HepG2 (cell line): ENCODE measurements at regions not wholly inside any gene's neighbourhood (a gene's known extent, or its start where the extent isn't known, plus 50 kb on each side); places are given as distances from the start of the nearest gene placed in this dataset.
A peak's percentile ranks its signal among the peaks of the same experiment; 100 is the strongest.

Experiments used
- ATAC-seq: fragments of 200-7000 bp; cut with Tn5 transposase; 3 replicates; pipeline ENCODE4 v1.9.1; 2020; ENCODE audit warnings: mild to moderate bottlenecking, moderate library complexity
- BruUV-seq: library from RNA; stranded (reverse); fragments of 400-500 nt; replicated peaks from 2 replicates; lab custom pipeline; 2021; lab: Mats Ljungman, UMichigan
- CTCF ChIA-PET: fragments of 300-600 bp; formaldehyde crosslinking; extraction: SDS; loops from one replicate; lab custom pipeline; 2021; ENCODE audit warnings: low total read pairs, inconsistent platforms, low intra/inter-chr PET ratio; lab: Yijun Ruan, JAX
- POLR2A ChIA-PET: fragments of 350-600 bp; sonication (Branson Sonifier 250); formaldehyde crosslinking; loops from one replicate; lab custom pipeline; 2020; ENCODE audit warnings: antibody characterized with exemption, inconsistent platforms; lab: Yijun Ruan, JAX
- DNase-seq: peaks from one replicate; pipeline ENCODE4 v3.0.0-alpha.2; 2015; ENCODE audit warnings: low spot score
- FAIRE-seq: peaks from 3 replicates; lab custom pipeline; 2011; peaks lifted over from hg19 to GRCh38; lab: Jason Lieb, UNC
- H2AFZ ChIP-seq: one replicate; pipeline ENCODE4 v1.6.1; 2011; ENCODE audit warnings: low read length, inconsistent platforms
- H3K27ac ChIP-seq: fragments of 300-600 bp; 3 replicates; pipeline ENCODE4 v1.8.0; 2011; ENCODE audit warnings: mixed run types, mild to moderate bottlenecking, mixed read lengths, low read length, inconsistent platforms; ENCODE audit not compliant: insufficient read depth; ENCODE audit errors: extremely low read length
- H3K27me3 ChIP-seq, 2 experiments: fragments of 200-600 bp in 1 of 2; 2 replicates in 1 of 2; 3 replicates in 1 of 2; pipeline versions ENCODE4 v1.6.0 to v1.8.0; 2011; ENCODE audit warnings: low read length in 2 of 2, mild to moderate bottlenecking in 2 of 2, moderate library complexity in 2 of 2, inconsistent platforms in 1 of 2; ENCODE audit not compliant: insufficient read depth in 2 of 2, control insufficient read depth in 1 of 2
- H3K36me3 ChIP-seq, 2 experiments: fragments of 200-600 bp in 1 of 2; replicated peaks in 1 of 2; 2 replicates in 1 of 2; 3 replicates in 1 of 2; pipeline versions ENCODE4 v1.5.1 to v1.8.0; 2011; ENCODE audit warnings: low read length in 2 of 2, inconsistent platforms in 1 of 2; ENCODE audit not compliant: insufficient read depth in 2 of 2, control insufficient read depth in 1 of 2
- H3K4me1 ChIP-seq: 2 replicates; pipeline ENCODE4 v1.5.1; 2012; ENCODE audit warnings: low read length, inconsistent platforms; ENCODE audit not compliant: insufficient read depth
- H3K4me2 ChIP-seq: 2 replicates; pipeline ENCODE4 v1.6.0; 2011; ENCODE audit warnings: low read depth, low read length, inconsistent platforms
- H3K4me3 ChIP-seq, 3 experiments: fragments of 200-600 bp in 1 of 3; sonication (generic), shearing (Covaris generic) in 1 of 3; replicated peaks in 1 of 3; 2 replicates each; pipeline ENCODE4 v1.5.1; 2011 to 2016; ENCODE audit warnings: low read length in 3 of 3, inconsistent platforms in 2 of 3, low read depth in 2 of 3, mild to moderate bottlenecking in 2 of 3, control low read depth in 1 of 3, mixed read lengths in 1 of 3; ENCODE audit not compliant: insufficient read depth in 1 of 3
- H3K79me2 ChIP-seq: one replicate; pipeline ENCODE4 v1.6.1; 2011; ENCODE audit warnings: low read length, inconsistent platforms; ENCODE audit not compliant: insufficient read depth
- H3K9ac ChIP-seq: 2 replicates; pipeline ENCODE4 v1.6.0; 2011; ENCODE audit warnings: mild to moderate bottlenecking, low read depth, low read length, inconsistent platforms; ENCODE audit not compliant: insufficient read depth
- H3K9me3 ChIP-seq: 2 replicates; pipeline ENCODE4 v1.5.1; 2012; ENCODE audit warnings: mild to moderate bottlenecking, low read length
- H4K20me1 ChIP-seq: 2 replicates; pipeline ENCODE4 v1.6.0; 2011; ENCODE audit warnings: inconsistent platforms, mild to moderate bottlenecking, low read length, moderate library complexity; ENCODE audit not compliant: insufficient read depth
- EHMT2 ChIP-seq: fragments of 200-600 bp; sonication (generic); IDR thresholded peaks from 2 replicates; pipeline ENCODE4 v1.7.0; 2017; ENCODE audit warnings: antibody characterized with exemption, low read depth, low read length, borderline replicate concordance
- FOSL1 ChIP-seq: sonication (generic); formaldehyde crosslinking; IDR thresholded peaks from 2 replicates; pipeline ENCODE4 v1.9.0; 2021; ENCODE audit warnings: missing genetic modification reagents, borderline replicate concordance
- MIER2 ChIP-seq: IDR thresholded peaks from 2 replicates; pipeline ENCODE4 v1.6.1; 2016; ENCODE audit warnings: missing biosample characterization, missing genetic modification reagents
- MTA3 ChIP-seq: sonication (generic); formaldehyde crosslinking; IDR thresholded peaks from 2 replicates; pipeline ENCODE4 v1.4.0; 2020; ENCODE audit warnings: missing genetic modification reagents
- NR2F6 ChIP-seq, 2 experiments: IDR thresholded peaks; 2 replicates each; pipeline ENCODE4 v1.6.1; 2016; ENCODE audit warnings: antibody characterized with exemption in 1 of 2, mild to moderate bottlenecking in 1 of 2
- ZNF367 ChIP-seq: sonication (generic); formaldehyde crosslinking; IDR thresholded peaks from 2 replicates; pipeline ENCODE4 v1.4.0; 2020; ENCODE audit warnings: missing genetic modification reagents, borderline replicate concordance
- ZNF772 ChIP-seq: sonication (generic); formaldehyde crosslinking; IDR thresholded peaks from 2 replicates; pipeline ENCODE4 v1.5.0; 2020; ENCODE audit warnings: mild to moderate bottlenecking, missing genetic modification reagents
- whole genome bisulfite sequencing: methylation state at CpG from one replicate; pipeline ENCODE4 v1.1.6; 2017; ENCODE audit warnings: low lambda C conversion rate; 5-methylcytosine and 5-hydroxymethylcytosine counted together
- in situ Hi-C: cut with HindIII; loops from 2 replicates; pipeline ENCODE4 v1.10.0; 2017; ENCODE audit warnings: low pct_unique_long_range_greater_than_20kb; ENCODE audit not compliant: extremely low pct_ligation_motif_present
- intact Hi-C: fragments of 100-400 bp; cut with micrococcal nuclease; formaldehyde crosslinking; loops from one replicate; pipeline ENCODE4 v1.10.0; 2022; ENCODE audit not compliant: unreplicated experiment
- TF ChIP-seq, protein P1 (sequence below), 2 experiments: IDR thresholded peaks; 2 replicates each; pipeline ENCODE4 v1.6.1; 2011 to 2012; ENCODE audit warnings: low read length in 2 of 2, borderline replicate concordance in 1 of 2, low read depth in 1 of 2, mild to moderate bottlenecking in 1 of 2, moderate library complexity in 1 of 2
- TF ChIP-seq, protein P2 (sequence below): sonication (generic); formaldehyde crosslinking; IDR thresholded peaks from 2 replicates; pipeline ENCODE4 v1.9.0; 2021; ENCODE audit warnings: missing genetic modification reagents, borderline replicate concordance

GRCh38 chr10:18797286-18797685 is 138.1 kb downstream of the ARL5B start:
- intact Hi-C loops, result no loop called here
- no peak overlapping the region for H2AFZ ChIP-seq
- 0 out of 2 replicates have a peak, but pooled peaks cover 6% of the 10 kb centered on the region for H3K9me3 ChIP-seq
- in situ Hi-C loops, result no loop called here
- no peaks in the 10 kb centered on the region for H3K4me1 ChIP-seq
- TF ChIP-seq FOSL1 (CRISPR knock-in tag) (no peak), NR2F6 (IDR thresholded peaks at IDR 0.05) (no peak), NR2F6 (CRISPR knock-in tag; IDR thresholded peaks at IDR 0.05) (no peak), MTA3 (CRISPR knock-in tag) (no peak), ZNF367 (CRISPR knock-in tag) (no peak)
- no peak overlapping the region for H3K4me3 ChIP-seq
- CTCF ChIA-PET, result no interaction called here
- H3K36me3 ChIP-seq, result no peaks in the 10 kb centered on the region
- DNase-seq, result no peak
- H3K4me2 ChIP-seq, result no peak overlapping the region
- BruUV-seq, result no TSS peak
- H3K9ac ChIP-seq, result no peak overlapping the region
- H3K79me2 ChIP-seq, result no peaks in the 10 kb centered on the region
- no peak for FAIRE-seq
- POLR2A ChIA-PET, result no interaction called here
- 0% methylated on average over 3 of the region's 3 CpGs for WGBS
- no peaks in the 10 kb centered on the region for H3K27me3 ChIP-seq
- no peak for ATAC-seq
- H4K20me1 ChIP-seq, result no peaks in the 10 kb centered on the region
- H3K27ac ChIP-seq, result no peak overlapping the region

DNA sequence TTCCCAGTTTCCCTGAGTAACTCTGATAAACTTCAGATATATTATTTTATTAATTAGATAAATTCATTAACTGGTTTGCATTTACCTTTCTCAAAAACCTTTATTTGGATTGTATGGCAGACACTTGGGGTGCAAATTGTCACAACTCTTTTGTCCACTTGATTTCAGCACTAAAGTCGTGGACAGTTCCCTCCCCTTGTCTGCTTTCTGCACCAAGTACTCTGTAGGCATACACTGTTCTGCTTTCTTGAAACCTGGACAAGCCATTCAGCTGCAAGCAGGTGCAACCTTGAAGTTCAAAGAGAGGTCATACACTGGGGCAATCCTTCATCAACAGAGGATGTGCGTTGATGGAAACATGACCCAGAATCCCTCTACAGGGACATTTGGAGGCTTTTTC is 162.9 kb downstream of the ARL5B start:
- ATAC-seq, result no peak
- no peak for TF ChIP-seq ZNF772
- TF ChIP-seq, protein P1, sequence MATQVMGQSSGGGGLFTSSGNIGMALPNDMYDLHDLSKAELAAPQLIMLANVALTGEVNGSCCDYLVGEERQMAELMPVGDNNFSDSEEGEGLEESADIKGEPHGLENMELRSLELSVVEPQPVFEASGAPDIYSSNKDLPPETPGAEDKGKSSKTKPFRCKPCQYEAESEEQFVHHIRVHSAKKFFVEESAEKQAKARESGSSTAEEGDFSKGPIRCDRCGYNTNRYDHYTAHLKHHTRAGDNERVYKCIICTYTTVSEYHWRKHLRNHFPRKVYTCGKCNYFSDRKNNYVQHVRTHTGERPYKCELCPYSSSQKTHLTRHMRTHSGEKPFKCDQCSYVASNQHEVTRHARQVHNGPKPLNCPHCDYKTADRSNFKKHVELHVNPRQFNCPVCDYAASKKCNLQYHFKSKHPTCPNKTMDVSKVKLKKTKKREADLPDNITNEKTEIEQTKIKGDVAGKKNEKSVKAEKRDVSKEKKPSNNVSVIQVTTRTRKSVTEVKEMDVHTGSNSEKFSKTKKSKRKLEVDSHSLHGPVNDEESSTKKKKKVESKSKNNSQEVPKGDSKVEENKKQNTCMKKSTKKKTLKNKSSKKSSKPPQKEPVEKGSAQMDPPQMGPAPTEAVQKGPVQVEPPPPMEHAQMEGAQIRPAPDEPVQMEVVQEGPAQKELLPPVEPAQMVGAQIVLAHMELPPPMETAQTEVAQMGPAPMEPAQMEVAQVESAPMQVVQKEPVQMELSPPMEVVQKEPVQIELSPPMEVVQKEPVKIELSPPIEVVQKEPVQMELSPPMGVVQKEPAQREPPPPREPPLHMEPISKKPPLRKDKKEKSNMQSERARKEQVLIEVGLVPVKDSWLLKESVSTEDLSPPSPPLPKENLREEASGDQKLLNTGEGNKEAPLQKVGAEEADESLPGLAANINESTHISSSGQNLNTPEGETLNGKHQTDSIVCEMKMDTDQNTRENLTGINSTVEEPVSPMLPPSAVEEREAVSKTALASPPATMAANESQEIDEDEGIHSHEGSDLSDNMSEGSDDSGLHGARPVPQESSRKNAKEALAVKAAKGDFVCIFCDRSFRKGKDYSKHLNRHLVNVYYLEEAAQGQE (IDR thresholded peaks at IDR 0.05; ENCODE audit: borderline replicate concordance in 1 of 2, low read depth in 1 of 2, low read length in 2 of 2), result peak; percentile 56 to 94
- TF ChIP-seq, protein P2, sequence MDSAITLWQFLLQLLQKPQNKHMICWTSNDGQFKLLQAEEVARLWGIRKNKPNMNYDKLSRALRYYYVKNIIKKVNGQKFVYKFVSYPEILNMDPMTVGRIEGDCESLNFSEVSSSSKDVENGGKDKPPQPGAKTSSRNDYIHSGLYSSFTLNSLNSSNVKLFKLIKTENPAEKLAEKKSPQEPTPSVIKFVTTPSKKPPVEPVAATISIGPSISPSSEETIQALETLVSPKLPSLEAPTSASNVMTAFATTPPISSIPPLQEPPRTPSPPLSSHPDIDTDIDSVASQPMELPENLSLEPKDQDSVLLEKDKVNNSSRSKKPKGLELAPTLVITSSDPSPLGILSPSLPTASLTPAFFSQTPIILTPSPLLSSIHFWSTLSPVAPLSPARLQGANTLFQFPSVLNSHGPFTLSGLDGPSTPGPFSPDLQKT (CRISPR knock-in tag), result no peak
- peak; percentile 64; the same call in 1 of the 2 replicates for TF ChIP-seq EHMT2
- TF ChIP-seq MIER2 (CRISPR knock-in tag), result peak; percentile 95
- CTCF ChIA-PET, result no interaction called here
- H3K4me1 ChIP-seq, result no peaks in the 10 kb centered on the region
- no peak overlapping the region for H2AFZ ChIP-seq
- H3K4me3 ChIP-seq, result no peak overlapping the region
- DNase-seq, result peak; percentile 1
- POLR2A ChIA-PET, result no interaction called here
- H3K27me3 ChIP-seq, result no peaks in the 10 kb centered on the region
- 0% methylated on average over 2 of the region's 2 CpGs for WGBS
- intact Hi-C loops (no loop called here), in situ Hi-C loops (no loop called here)
- no TSS peak for BruUV-seq
- no peaks in the 10 kb centered on the region for H3K79me2 ChIP-seq
- H3K27ac ChIP-seq, result no peak overlapping the region
- H3K9ac ChIP-seq, result no peak overlapping the region
- no peaks in the 10 kb centered on the region for H3K36me3 ChIP-seq
- H3K4me2 ChIP-seq, result no peak overlapping the region
- H4K20me1 ChIP-seq, result no peaks in the 10 kb centered on the region
- H3K9me3 ChIP-seq, result peaks cover 6% of the 10 kb centered on the region; the same call in 1 of the 2 replicates
- no peak for FAIRE-seq
